ENCODE measurements at regions not wholly inside any gene's neighbourhood (a gene's known extent, or its start where the extent isn't known, plus 50 kb on each side); places are given as distances from the start of the nearest gene placed in this dataset.

DNA sequence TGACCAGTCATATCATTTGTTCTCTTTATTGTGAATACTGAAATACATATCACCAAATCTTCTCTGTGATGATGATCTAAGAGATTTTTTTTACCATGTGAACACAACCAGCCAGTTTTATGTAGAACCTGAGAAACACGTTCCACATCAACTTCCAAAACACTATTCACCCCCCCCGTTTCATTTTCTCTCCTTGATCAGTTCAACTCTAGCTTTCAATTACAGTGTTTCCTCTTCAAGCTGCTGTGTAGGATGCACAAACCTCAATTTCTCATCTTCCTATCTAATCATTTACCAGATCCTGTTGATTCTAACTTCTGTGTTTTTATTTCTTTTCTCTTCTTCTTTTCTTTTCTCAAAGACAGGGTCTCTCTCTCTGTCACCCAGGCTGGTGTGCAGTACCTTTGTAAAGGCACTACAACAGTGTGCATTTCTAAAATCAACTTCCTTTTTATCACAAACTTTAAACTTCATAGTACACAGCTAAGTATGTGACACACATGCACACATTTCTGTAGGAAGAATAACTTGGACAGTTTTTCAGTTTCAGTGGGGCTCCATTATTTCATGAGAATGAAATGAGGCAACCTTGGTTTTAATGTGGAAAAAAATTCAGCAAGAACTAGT, 149.9 kb upstream of the FBXO33 start:
- DNase-seq (ENCODE audit: low read depth): no peak
- TF ChIP-seq CTCF (conservative IDR thresholded peaks at IDR 0.05; ENCODE audit: low read depth, low read length): no peak
- no peak overlapping the region for H3K4me3 ChIP-seq (ENCODE audit: low read length)

DNA sequence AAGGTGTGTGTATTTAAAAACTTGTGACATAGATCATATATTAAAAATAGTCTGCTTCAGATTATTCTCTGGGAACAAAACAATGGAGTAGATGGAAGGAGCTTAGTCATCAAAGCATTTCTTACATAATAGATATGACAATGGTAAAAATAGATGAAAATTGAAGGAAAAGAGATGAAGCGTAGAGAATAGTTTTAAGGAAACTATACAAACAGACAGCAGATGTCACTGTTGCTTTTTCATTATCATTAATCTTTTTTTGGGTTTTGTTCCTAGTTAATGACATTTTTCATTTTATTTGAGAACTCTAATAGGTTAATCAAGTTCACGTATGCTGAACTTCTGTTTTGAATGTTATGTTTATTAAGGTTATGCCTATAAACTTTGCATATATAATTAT, 149.2 kb upstream of the FBXO33 start:
- TF ChIP-seq CTCF (conservative IDR thresholded peaks at IDR 0.05; ENCODE audit: low read depth, low read length): peak; percentile 17
- DNase-seq (ENCODE audit: low read depth): no peak
- no peak overlapping the region for H3K4me3 ChIP-seq (ENCODE audit: low read length)

DNA sequence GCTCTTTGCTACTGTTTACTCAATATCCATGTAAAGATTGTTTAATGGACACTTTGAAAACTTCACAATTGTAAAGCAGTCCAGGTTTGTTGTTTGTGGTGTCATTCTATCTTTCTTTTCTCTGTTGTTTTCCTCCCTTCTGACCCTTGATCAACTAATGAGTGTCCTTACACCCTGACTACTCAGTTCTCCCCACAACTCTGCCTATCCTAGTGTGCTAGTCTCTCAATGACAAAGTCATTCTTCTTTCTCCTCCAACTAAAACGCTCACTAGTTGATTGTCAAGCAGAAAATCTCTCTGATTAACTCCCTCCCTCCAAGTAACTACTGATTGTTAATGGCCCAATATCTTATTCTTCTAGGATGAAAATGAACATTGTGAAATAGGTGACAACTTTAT, 148.5 kb upstream of the FBXO33 start:
- no peak overlapping the region for H3K4me3 ChIP-seq (ENCODE audit: low read length)
- DNase-seq (ENCODE audit: low read depth): no peak
- no peak for TF ChIP-seq CTCF (conservative IDR thresholded peaks at IDR 0.05; ENCODE audit: low read depth, low read length)

- H3K4me3 ChIP-seq (ENCODE audit: low read length): no peak overlapping the region
- no peak for DNase-seq (ENCODE audit: low read depth)
- TF ChIP-seq CTCF (conservative IDR thresholded peaks at IDR 0.05; ENCODE audit: low read depth, low read length): no peak
Observed at GRCh38 chr14:39576736-39577135, 144.5 kb upstream of the FBXO33 start.

DNA sequence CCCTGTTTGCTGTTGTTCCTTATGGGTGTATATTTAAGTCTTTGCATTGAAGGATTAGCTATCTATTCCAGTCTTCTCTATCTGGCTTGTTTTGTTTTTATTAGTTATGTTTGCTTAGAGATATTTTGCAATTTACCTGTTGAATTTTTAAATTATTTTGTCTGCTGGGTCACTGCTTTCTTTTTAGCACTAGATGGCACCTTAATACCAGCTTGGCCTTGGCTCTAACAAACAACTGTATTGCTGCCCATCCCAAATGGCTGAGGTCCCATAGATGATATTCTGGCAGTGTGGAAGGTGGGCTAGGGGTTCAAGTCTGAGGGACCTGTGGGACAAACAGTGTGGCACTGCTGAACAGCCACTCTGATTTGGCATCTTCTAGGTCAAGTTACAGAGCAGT, 144.0 kb upstream of the FBXO33 start:
- peak; percentile 6 for TF ChIP-seq CTCF (conservative IDR thresholded peaks at IDR 0.05; ENCODE audit: low read depth, low read length)
- no peak overlapping the region for H3K4me3 ChIP-seq (ENCODE audit: low read length)
- no peak for DNase-seq (ENCODE audit: low read depth)

- no peak for TF ChIP-seq CTCF (conservative IDR thresholded peaks at IDR 0.05; ENCODE audit: low read depth, low read length)
- H3K4me3 ChIP-seq (ENCODE audit: low read length): no peak overlapping the region
- DNase-seq (ENCODE audit: low read depth): no peak
Observed at GRCh38 chr14:39568809-39569538, 136.7 kb upstream of the FBXO33 start.

- no peak overlapping the region for H3K4me3 ChIP-seq (ENCODE audit: low read length)
- no peak for DNase-seq (ENCODE audit: low read depth)
- no peak for TF ChIP-seq CTCF (conservative IDR thresholded peaks at IDR 0.05; ENCODE audit: low read depth, low read length)
Observed at GRCh38 chr14:39566795-39567194, 134.6 kb upstream of the FBXO33 start.
